ENCODE measurements at regions not wholly inside any gene's neighbourhood (a gene's known extent, or its start where the extent isn't known, plus 50 kb on each side); places are given as distances from the start of the nearest gene placed in this dataset.

DNA sequence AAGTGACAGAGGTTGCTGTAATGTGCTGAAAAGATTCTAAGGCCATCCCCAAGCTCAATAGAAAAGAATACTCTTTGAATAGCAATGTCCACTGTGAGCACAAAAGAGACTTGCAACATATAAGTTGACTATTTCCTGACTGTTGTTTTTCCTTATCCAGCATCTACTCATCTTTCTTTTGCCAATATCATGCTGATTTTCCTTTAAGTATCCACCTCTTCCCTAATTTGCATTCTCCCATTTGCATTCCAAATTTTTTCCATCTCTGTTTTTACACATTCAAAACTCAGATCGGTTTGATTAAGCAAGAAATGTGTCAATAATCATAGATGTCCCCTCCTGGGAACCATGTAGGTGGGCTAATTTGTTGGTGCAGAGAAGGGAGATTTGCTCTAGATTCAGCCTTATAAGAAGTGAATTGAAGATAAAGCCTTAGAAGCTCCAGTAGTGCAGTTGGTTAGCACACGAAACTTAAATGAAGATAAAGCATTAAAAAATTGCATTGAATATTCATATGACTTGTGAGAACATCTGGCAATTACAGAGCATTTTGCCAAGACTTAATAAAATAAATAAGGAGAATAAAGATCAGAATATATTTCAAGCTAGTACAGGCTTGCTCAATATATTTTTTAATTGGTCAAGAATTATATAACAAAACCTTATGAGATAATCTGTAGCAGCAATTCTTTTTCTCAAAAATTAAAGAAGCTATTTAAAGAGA is 267.6 kb downstream of the TMEM167A start:
- no peak for DNase-seq (ENCODE audit: low read depth in 2 of 2, low spot score in 1 of 2)

DNA sequence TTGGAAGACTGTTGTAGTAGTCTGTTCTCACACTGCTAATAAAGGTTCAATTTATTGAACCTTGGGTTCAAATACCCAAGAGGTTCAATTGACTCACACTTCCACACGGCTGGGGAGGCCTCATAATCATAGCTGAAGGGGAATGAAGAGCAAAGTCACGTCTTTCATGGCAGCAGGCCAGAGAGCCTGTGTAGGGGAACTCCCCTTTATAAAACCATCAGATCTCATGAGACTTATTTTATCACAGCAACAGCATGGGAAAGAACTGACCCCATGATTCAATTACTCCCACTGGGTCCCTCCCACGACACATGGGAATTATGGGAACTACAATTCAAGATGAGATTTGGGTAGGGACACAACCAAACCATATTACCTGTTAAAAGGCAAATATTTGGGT is 268.2 kb downstream of the TMEM167A start:
- DNase-seq (ENCODE audit: low read depth in 2 of 2, low spot score in 1 of 2), result no peak

DNA sequence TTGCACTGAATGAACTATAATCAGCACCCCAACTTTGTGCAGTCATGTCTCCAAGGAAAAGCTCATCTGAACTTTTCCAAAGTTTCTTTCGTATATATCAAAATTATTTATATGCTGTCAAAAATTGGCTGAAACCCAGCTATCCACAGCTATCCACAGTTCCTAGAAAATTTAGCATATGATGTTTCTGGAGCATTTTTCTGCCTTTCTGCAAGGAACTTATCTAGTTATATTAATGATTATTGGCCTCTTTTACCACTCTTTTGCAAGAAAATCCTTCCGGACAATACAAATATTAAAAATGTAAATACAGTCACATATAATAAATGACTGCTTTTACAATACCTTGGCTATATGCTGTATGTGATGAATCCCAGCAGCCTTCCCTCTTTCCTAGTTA is 270.2 kb downstream of the TMEM167A start:
- DNase-seq (ENCODE audit: low read depth in 2 of 2, low spot score in 1 of 2), result no peak

DNA sequence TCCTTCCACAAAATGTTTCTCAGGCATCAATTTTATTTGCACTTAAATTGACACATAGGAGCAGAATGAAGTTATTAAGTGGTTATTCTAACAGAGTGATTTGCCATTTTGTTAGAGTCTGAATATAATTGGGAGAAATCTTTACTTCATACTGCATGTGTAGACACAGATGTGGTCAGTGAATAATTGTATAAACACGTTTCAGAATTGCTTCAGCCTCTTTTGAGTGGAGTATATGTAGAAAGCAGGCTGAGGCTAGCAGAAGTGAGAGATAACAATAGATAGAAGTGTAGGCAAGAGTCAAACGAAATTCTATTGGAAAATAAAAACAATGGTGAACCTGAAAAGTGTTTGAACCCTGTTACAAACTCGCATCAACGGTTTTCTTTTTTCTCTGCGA is 270.7 kb downstream of the TMEM167A start:
- no peak for DNase-seq (ENCODE audit: low read depth in 2 of 2, low spot score in 1 of 2)

DNA sequence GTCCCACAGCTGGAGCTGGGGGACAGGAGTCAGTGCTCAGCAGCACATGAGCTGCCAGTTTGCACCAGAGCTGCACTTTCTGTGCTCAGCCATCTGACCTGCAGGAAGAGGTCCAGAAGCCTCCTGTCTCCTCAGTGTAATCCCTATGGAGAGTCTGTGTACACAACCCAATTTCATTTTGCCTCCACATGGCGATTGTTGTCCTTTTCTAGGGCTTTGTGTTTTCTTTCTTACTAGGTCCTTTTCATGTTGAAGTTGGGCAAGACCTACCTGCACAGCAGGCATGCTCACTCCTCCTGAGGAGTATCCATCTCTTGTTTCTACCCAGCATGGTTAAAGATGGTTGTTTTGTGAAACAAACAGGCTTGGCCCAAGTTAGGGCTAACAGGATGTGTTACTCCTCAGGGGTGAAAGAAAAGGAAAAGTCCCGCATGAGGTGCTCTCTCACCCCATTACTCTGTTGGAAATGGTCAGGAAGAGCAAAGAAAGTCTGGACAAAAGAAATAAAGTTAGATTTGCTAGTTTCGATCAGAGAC is 273.0 kb downstream of the TMEM167A start:
- DNase-seq (ENCODE audit: low read depth in 2 of 2, low spot score in 1 of 2), result no peak

DNA sequence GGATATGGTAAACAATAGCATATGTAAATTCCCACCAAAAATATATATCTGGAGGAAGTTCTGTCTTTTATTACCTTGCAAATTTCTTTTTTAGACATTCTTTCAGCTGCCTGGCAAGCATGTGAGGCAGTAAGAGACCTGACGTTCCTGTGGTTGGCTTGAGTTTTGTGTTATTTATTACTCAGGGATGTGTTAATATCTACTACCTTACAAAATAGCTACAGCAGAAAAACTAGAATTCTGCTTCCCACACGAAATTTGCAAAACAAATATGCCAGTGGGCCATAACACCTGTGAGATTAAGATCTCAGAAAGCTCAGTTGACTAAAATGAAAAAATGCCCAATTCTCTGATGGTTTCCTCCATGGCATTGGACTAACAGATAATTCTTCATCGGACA is 274.2 kb downstream of the TMEM167A start:
- DNase-seq (ENCODE audit: low read depth in 2 of 2, low spot score in 1 of 2), result no peak

DNA sequence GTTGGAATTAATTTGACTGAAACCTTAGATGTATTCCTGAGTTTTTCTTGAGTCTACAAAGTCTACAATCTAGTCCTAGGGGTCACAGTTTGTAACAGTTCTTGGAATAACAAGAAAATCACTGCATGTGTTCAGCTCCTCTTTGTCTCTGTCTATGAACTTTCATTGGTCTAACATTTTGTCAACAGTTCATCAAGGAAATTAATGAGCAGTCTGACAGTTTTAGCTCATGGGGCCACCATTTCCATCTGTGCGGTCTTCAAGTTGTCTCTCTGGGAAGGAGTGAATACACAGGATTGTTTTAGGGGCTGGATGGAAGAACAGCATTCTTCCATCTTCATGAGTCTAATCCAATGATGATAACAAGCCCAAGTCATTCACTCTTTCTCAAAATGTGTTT is 276.4 kb downstream of the TMEM167A start:
- DNase-seq (ENCODE audit: low read depth in 2 of 2, low spot score in 1 of 2), result no peak

DNA sequence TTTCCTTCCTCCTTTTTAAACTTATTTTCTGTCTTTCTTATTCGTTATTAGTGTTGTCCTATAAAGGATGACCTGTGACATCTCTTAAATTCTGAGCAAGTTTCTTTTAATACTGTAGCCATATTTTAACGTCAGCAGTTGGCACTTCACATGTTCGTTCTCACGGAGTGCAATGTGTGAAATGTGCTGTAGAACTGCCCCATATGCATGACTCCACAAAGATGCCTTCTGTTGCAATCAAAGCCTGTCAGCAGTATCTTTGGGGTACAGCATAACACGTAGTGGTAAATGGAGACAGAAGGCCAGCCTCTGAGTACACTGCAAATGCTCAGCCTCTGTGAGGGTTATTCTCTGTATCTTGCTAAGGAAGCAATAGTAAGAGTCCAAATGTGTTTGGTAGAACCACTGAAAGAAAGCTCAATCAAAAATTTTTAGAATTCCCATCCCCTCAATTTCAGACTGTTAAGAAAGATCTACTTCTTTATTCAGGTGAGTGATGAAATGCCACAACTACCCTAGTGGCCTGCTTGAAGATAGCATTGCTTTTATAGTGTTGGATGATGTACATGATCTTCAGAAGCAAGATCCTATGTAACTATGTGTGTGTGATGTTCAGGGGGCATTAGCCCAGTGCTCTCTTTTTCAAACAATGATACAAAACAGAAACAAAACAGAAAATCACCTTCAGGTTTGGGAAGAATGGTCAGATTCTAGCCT is 277.7 kb downstream of the TMEM167A start:
- DNase-seq (ENCODE audit: low read depth in 2 of 2, low spot score in 1 of 2), result no peak

DNA sequence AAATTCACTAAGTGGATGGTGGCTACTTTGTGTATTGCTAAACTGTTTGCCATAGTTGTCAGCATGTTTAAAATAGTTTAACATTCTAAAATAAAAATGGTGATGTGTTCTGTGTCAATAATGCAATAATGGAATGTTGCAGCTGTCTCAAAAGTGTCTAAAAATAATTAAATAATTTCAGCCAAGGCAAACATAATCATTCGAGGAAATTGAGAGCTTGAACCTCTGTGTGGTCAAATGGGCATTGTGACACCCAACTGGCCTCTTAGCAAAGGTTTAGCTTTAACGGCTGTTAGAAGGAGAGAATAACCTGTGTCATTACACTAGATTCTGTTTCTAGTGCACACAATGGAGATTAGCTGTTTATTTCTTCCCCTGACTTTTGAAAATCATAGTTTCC is 278.5 kb downstream of the TMEM167A start:
- DNase-seq (ENCODE audit: low read depth in 2 of 2, low spot score in 1 of 2), result no peak

DNA sequence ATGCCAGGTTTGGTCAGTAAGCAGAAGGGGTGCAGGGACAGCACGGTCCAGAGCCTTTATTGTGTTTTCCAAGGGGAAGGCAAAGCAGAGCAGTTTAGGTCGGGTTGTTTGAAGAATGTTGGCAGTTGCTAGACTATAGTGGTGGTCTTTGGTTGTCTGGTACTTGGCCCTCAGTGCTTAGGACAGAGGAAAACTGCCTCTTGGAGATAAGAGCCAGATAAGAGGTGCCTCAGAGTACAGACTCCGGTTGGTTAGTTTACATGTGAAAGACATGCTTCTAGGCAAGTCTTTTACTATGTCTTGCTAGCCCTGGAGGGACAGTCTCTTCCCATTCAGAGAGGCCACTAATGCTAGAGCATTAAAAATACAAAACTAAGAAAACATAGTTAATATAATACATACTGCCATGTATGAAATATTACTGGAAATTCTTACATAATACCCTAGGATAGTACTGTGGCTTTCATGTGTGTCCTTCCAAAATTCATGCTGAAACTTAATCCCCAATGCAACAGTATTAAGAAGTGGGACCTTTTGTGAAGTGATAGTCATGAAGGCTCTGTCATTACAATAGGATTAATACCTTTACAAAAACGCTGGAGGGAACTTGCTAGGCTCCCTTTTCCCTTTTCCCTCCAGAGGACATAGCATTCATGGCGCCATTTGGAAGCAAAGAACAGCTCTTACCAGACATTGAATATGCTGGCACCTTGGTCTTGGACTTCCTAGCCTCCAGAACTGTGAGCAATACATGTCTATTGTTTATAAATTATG is 280.4 kb downstream of the TMEM167A start:
- no peak for DNase-seq (ENCODE audit: low read depth in 2 of 2, low spot score in 1 of 2)

DNA sequence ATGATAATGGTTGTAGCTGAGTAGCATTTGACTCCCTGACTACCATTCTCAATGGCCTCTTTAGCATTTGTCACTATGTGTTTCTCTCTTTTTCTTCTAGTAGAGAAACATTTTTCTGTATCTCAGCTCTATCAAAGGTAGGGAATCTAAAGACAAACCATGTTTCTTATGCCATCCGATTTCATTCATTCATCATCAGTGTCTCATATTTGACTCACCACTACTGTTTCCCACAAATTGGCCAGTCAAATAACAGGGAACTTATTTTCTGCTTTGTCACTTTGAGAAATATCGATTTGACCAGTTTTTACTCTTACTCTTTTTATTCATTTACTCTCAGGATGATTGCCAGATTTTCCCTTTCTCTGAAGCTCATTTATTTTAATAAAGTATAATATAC is 282.3 kb downstream of the TMEM167A start:
- DNase-seq (ENCODE audit: low read depth in 2 of 2, low spot score in 1 of 2), result no peak

DNA sequence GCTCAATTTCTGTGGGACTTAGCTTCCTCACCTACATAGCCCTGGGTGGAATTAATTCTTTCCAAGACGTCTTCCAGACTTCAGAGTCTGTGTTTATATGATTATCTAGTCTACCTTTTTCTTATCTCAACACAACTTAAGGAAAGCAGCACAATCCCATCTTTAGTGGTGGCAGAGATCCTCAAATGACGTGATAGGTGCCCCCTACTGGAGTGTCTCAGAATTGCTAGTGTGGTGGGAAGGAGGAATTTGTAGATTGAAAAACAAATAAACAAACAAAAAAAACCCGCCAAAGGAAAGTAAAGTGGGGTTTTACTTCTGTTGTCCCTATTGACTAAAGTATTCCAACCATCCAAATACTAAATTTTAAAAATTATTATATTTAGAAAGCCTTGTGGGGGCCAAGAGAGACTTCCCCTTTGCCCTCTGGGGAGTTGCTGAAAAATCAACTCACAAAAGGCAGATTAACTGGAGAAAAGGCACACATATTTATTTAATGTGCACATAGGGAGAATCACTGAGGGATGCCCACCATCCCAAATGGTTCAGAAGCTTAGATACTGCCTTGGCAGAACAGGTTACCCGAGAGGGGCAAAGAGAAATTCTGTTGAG is 283.3 kb downstream of the TMEM167A start:
- DNase-seq (ENCODE audit: low read depth in 2 of 2, low spot score in 1 of 2), result peak in 1 of 2 donors; percentile 12

DNA sequence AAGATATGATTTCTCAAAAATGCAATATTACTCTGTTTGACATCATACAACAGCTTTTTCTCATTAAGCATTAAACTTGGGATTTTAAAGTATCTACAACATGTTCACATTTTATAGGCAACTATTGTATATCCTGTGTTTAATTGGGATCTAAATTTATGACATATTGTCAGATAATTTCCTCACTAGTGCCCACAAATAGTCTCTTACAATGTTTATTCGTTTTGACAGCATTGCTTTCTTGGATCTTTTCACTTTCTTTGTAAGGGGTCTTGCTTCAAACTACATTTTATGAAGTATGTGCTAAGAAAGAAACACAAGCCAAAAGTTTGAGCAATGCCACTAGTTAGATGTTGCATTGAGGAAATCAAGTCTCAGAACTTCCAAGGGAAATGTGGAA is 285.1 kb downstream of the TMEM167A start:
- DNase-seq (ENCODE audit: low read depth in 2 of 2, low spot score in 1 of 2), result no peak

DNA sequence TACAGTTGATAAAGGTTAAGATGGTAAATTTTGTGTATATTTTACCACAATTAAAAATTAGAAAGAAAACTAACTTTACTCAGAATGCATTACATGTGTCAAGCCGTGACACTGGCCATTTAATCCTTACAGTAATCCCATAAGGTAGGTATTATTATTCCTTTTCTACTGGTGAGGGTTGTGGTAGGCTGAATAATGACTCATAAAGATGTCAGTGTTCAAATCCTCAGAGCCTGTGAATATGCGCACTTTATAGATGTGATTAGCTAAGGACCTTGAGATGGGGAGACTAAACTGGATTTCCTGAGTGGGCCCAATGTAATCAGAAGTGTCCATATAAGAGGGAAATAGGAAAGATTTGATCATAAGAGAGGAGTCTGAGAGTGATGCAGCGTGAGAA is 288.1 kb downstream of the TMEM167A start:
- DNase-seq (ENCODE audit: low read depth in 2 of 2, low spot score in 1 of 2), result no peak

DNA sequence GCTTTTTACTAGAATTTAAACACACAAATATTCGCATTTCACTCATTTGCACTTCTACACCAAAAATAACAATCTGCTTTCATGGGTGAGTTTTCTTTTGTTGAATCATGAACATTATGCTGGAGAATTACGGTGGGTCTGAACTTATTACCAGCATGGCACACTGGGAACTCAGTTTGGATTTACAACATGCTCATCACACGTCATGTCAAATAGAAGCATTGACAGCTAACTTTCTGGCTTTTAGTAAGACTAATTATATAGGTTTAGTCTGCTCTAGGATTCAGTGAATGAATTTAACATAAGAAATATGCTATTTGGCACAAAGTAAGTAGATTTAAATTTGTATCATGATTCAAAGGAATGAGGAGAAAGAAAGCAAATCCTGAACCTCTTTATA is 290.4 kb downstream of the TMEM167A start:
- no peak for DNase-seq (ENCODE audit: low read depth in 2 of 2, low spot score in 1 of 2)

DNA sequence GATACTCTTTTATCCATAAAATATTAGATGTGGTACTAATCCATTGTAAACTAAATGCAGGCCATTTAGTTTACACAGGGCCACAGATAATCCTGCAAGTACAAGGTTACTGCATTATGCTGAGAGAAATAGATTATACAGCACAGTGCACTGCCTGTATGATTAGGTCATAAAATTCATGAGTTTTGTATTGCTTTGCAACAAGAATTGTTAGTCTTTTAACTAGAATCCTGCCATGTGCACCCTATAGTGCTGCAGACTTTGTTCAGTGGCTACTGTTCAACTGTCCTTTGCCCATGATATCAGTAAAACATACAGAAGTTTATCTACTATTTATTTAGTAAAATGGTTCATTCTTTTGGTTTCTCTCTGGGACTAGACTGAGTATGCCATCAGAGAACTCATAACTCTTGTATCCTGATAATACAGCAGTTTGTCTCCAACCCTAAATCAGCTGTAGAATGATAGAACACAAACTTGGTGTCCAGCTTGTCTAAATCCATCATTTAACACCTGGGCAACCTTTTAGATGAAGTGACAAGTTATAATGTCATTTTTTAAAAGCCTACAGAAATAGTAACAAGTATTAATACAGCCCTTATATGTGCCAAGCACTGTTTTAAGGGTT is 291.2 kb downstream of the TMEM167A start:
- no peak for DNase-seq (ENCODE audit: low read depth in 2 of 2, low spot score in 1 of 2)

DNA sequence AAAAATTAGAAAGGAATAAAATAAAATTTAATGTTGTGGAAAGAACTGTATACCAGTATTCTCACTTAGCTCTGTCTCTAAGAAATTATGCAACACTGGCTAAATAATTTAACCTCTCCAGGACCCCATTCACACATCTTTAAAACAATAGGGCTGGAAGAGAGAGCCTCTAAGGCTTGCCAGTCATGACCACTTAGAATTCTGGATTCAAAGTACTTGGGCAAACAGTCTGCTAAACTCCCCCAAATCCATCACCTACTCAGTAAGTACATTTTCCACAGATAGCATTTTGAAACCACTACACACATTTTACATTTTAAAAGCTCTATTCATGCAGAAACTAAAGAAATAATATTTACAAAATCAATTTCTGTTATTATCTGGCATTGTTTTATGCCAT is 291.7 kb downstream of the TMEM167A start:
- no peak for DNase-seq (ENCODE audit: low read depth in 2 of 2, low spot score in 1 of 2)

DNA sequence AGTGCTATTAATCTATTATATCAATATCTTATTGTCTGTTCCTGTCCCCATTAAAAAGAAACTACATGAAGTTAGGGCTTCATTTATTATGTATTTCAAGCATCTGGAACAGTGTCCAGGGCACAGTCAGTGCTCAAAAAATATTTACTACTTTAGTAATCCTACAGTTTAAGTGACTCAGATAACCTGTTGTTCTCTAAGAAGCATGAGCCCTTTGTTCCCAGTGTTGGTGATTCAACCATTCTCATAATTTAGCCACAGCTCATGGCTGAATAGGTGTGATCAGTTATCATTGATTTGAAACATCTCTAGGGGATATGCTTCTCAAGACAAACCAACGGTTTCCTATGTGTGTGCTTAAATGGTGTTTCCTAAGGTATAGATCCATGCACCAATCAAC is 292.7 kb downstream of the TMEM167A start:
- DNase-seq (ENCODE audit: low read depth in 2 of 2, low spot score in 1 of 2), result no peak

DNA sequence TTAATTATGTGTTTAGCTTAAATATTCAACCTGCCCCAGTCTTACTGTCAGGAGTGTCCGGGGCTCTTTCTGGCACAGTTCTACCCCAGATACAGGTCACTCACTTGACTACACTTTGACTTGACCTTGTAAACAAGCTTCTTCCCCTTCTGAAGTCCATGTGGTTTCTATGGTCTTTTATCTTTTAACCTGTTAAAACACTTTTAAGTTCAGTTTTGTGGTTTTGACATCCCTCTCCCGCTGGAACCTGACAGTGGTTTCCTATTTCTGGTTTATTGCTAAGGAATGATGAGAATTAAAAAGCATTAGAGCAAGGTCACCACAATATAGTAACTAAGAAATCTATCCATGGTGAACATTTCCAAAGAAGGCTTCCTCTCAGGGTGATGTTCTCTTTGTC is 300.1 kb downstream of the TMEM167A start:
- DNase-seq (ENCODE audit: low read depth in 2 of 2, low spot score in 1 of 2), result no peak

DNA sequence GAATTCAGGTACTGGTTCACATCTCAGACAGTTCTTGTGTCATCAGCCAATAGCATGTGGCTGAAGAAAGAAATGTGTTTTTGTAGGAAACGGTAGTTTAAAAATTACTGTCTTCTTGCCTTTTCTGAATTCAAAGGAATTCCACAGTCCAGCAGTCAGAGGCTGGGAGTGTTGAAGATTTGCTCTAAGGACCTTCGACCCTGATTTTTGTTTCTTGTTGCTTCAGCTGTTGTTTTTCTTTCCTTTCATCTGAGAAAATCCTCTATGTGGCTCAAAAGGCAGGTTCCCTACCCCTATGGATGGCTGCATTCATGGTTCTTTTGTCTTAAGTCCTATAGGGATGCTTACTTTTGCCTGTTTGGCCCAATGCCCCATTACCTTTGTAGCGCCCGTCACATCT is 304.9 kb downstream of the TMEM167A start:
- DNase-seq (ENCODE audit: low read depth in 2 of 2, low spot score in 1 of 2), result no peak

DNA sequence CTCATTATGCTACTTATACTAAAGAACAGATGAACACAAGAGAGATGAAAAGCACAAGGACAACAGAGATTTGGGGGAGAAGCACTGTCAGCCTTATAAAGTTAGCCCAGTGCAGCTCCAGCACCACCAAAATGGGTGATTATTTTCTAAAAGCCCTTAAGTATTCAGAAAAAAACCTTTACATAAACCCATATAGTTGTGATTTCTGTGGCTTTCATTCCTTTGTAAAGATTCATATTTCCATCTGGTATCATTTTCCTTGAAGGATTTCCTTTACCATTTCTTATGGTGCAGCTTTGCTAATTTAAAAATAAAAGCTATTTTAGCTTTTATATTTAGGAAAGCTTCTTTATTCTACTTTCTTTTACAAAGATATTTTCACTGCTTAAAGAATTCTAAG is 311.0 kb downstream of the TMEM167A start:
- no peak for DNase-seq (ENCODE audit: low read depth in 2 of 2, low spot score in 1 of 2)

Data from stimulated activated CD8-positive, alpha-beta memory T cell treated with anti-CD3 and anti-CD28 coated beads, Interleukin-4, amount 100 ng/mL, for 1 hour (primary cell).